SK-N-SH treated with all-trans-retinoic acid at 6 μM for 48 hours (cell line): ENCODE measurements at regions not wholly inside any gene's neighbourhood (a gene's known extent, or its start where the extent isn't known, plus 50 kb on each side); places are given as distances from the start of the nearest gene placed in this dataset.

ENCODE experiments used
- OSR1 ChIP-seq: fragments of 250-450 bp; sonication (Bioruptor Pico); IDR thresholded peaks from 2 replicates; pipeline ENCODE4 v1.8.0; 2022; ENCODE audit warnings: moderate library complexity, mild to moderate bottlenecking, inconsistent platforms
- ZC3H10 ChIP-seq: fragments of 250-450 bp; sonication (Bioruptor Pico); IDR thresholded peaks from 2 replicates; pipeline ENCODE4 v1.5.1; 2021; ENCODE audit warnings: mild to moderate bottlenecking, moderate library complexity
- ZNF565 ChIP-seq: fragments of 450-650 bp; formaldehyde crosslinking; conservative IDR thresholded peaks from 2 replicates; pipeline ENCODE4 v1.5.0; 2020; ENCODE audit warnings: low read depth, mild to moderate bottlenecking, moderate library complexity
- TF ChIP-seq, protein P1 (sequence below): fragments of 250-450 bp; sonication (Bioruptor Pico); IDR thresholded peaks from 2 replicates; pipeline ENCODE4 v1.5.1; 2021; ENCODE audit warnings: mild to moderate bottlenecking, moderate library complexity
- TF ChIP-seq, protein P2 (sequence below): fragments of 250-450 bp; sonication (Bioruptor Pico); IDR thresholded peaks from 2 replicates; pipeline ENCODE4 v1.5.1; 2020; ENCODE audit warnings: low read depth, mild to moderate bottlenecking, moderate library complexity

DNA sequence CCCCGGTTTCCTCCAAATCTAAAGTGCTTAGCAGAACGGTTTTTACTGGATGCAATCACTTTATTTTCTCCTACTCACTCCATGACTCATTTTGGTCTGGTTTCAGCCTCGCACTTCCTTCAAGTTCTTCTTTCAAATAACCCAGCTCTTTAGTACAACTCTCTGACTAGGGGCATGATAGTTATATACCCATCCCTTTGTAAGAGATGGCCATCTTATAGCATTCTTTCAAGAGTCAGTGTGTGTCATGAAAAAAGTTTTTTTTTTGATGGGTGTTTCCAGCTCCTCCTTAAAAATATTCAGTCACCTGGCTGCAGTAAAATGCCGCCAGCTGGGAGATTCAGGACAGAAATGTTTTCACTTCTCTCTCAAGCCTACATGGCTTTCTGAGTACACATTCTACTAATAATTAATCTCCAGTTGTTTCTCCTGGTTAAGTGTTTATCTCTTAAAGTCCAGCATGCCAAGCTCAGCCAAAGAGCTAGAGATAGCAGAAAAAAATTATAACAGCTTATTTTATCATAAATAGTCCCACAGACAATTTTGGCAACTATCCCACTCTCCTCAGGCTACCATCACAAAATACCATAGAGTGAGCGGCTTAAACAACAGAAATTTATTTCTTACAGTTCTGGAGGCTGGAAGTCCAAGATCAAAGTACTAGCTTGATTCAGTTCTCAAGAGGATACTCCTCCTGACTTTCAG lies 139.3 kb downstream of the GASK1B start:
- TF ChIP-seq OSR1 (CRISPR knock-in tag), result no peak
- no peak for TF ChIP-seq ZNF565 (CRISPR knock-in tag)
- TF ChIP-seq, protein P1, sequence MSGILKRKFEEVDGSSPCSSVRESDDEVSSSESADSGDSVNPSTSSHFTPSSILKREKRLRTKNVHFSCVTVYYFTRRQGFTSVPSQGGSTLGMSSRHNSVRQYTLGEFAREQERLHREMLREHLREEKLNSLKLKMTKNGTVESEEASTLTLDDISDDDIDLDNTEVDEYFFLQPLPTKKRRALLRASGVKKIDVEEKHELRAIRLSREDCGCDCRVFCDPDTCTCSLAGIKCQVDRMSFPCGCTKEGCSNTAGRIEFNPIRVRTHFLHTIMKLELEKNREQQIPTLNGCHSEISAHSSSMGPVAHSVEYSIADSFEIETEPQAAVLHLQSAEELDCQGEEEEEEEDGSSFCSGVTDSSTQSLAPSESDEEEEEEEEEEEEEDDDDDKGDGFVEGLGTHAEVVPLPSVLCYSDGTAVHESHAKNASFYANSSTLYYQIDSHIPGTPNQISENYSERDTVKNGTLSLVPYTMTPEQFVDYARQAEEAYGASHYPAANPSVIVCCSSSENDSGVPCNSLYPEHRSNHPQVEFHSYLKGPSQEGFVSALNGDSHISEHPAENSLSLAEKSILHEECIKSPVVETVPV (CRISPR knock-in tag), result no peak
- TF ChIP-seq, protein P2, sequence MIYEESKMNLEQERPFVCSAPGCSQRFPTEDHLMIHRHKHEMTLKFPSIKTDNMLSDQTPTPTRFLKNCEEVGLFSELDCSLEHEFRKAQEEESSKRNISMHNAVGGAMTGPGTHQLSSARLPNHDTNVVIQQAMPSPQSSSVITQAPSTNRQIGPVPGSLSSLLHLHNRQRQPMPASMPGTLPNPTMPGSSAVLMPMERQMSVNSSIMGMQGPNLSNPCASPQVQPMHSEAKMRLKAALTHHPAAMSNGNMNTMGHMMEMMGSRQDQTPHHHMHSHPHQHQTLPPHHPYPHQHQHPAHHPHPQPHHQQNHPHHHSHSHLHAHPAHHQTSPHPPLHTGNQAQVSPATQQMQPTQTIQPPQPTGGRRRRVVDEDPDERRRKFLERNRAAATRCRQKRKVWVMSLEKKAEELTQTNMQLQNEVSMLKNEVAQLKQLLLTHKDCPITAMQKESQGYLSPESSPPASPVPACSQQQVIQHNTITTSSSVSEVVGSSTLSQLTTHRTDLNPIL, result no peak
- no peak for TF ChIP-seq ZC3H10 (CRISPR knock-in tag)
